ENCODE measurements at regions not wholly inside any gene's neighbourhood (a gene's known extent, or its start where the extent isn't known, plus 50 kb on each side); places are given as distances from the start of the nearest gene placed in this dataset.
A peak's percentile ranks its signal among the peaks of the same experiment; 100 is the strongest.

GRCh38 chr2:120470041-120470965 is 124.4 kb downstream of the INHBB start (continued):
- TF ChIP-seq CTCF (CRISPR knock-in tag; IDR thresholded peaks at IDR 0.05) (peak; percentile 26; the same call in 1 of the 2 replicates), MIER3 (CRISPR knock-in tag; IDR thresholded peaks at IDR 0.05; ENCODE audit: borderline replicate concordance) (peak; percentile 80; the same call in 1 of the 2 replicates), ZBTB34 (CRISPR knock-in tag; IDR thresholded peaks at IDR 0.05) (peak; percentile 75), ZNF841 (CRISPR knock-in tag; IDR thresholded peaks at IDR 0.05; ENCODE audit: borderline replicate concordance) (no peak), SETDB1 (CRISPR knock-in tag; IDR thresholded peaks at IDR 0.05; ENCODE audit: borderline replicate concordance) (no peak), HOXA9 (CRISPR knock-in tag; IDR thresholded peaks at IDR 0.05; ENCODE audit: borderline replicate concordance) (no peak), ZNF407 (CRISPR knock-in tag; IDR thresholded peaks at IDR 0.05; ENCODE audit: not compliant biosample characterization) (no peak), MXI1 (IDR thresholded peaks at IDR 0.05; ENCODE audit: borderline replicate concordance, low read depth, low read length) (no peak), ZNF235 (CRISPR knock-in tag; IDR thresholded peaks at IDR 0.05; ENCODE audit: borderline replicate concordance) (no peak), GTF3A (CRISPR knock-in tag; conservative IDR thresholded peaks at IDR 0.05) (peak; percentile 73; the same call in 1 of the 2 replicates), HHEX (CRISPR knock-in tag; IDR thresholded peaks at IDR 0.05) (no peak; the same call in 1 of the 2 replicates)
- TF ChIP-seq, protein P1, sequence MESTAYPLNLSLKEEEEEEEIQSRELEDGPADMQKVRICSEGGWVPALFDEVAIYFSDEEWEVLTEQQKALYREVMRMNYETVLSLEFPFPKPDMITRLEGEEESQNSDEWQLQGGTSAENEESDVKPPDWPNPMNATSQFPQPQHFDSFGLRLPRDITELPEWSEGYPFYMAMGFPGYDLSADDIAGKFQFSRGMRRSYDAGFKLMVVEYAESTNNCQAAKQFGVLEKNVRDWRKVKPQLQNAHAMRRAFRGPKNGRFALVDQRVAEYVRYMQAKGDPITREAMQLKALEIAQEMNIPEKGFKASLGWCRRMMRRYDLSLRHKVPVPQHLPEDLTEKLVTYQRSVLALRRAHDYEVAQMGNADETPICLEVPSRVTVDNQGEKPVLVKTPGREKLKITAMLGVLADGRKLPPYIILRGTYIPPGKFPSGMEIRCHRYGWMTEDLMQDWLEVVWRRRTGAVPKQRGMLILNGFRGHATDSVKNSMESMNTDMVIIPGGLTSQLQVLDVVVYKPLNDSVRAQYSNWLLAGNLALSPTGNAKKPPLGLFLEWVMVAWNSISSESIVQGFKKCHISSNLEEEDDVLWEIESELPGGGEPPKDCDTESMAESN (CRISPR knock-in tag; conservative IDR thresholded peaks at IDR 0.05), result no peak
